H9 (cell line): ENCODE measurements at regions not wholly inside any gene's neighbourhood (a gene's known extent, or its start where the extent isn't known, plus 50 kb on each side); places are given as distances from the start of the nearest gene placed in this dataset.

Experiments used
- DNase-seq: peaks from one replicate; pipeline ENCODE4 v3.0.0-alpha.2; 2017
- H2AFZ ChIP-seq: one replicate; pipeline ENCODE4 v1.6.1; 2013; ENCODE audit warnings: mild to moderate bottlenecking, low read length, control low read depth, moderate library complexity
- H2AK5ac ChIP-seq: 2 replicates; pipeline ENCODE4 v1.6.1; 2013; ENCODE audit warnings: low read length, control low read depth, mixed read lengths; ENCODE audit not compliant: insufficient read length
- H2BK120ac ChIP-seq: one replicate; pipeline ENCODE4 v1.6.1; 2013; ENCODE audit warnings: low read depth, mild to moderate bottlenecking, low read length, control low read depth, inconsistent platforms; ENCODE audit not compliant: poor library complexity, severe bottlenecking
- H2BK12ac ChIP-seq: 2 replicates; pipeline ENCODE4 v1.6.1; 2013; ENCODE audit warnings: low read length, control low read depth, mixed read lengths, low read depth; ENCODE audit not compliant: insufficient read length
- H2BK15ac ChIP-seq: 2 replicates; pipeline ENCODE4 v1.6.1; 2013; ENCODE audit warnings: low read depth, low read length, control low read depth
- H2BK20ac ChIP-seq: one replicate; pipeline ENCODE4 v1.6.1; 2013; ENCODE audit warnings: low read depth, mild to moderate bottlenecking, low read length, control low read depth, inconsistent platforms; ENCODE audit not compliant: poor library complexity, severe bottlenecking
- H2BK5ac ChIP-seq: 2 replicates; pipeline ENCODE4 v1.6.1; 2013; ENCODE audit warnings: low read length, control low read depth, mixed read lengths; ENCODE audit not compliant: insufficient read length
- H3K14ac ChIP-seq: 2 replicates; pipeline ENCODE4 v1.6.1; 2013; ENCODE audit warnings: low read length, control low read depth; ENCODE audit not compliant: insufficient read depth
- H3K18ac ChIP-seq: 2 replicates; pipeline ENCODE4 v1.6.1; 2013; ENCODE audit warnings: low read depth, mild to moderate bottlenecking, mixed read lengths, low read length, control low read depth; ENCODE audit not compliant: insufficient read length
- H3K23ac ChIP-seq: 2 replicates; pipeline ENCODE4 v1.6.1; 2013; ENCODE audit warnings: low read length, control low read depth, mixed read lengths, low read depth; ENCODE audit not compliant: insufficient read length
- H3K23me2 ChIP-seq: 2 replicates; pipeline ENCODE4 v1.6.1; 2013; ENCODE audit warnings: low read depth, mild to moderate bottlenecking, mixed read lengths, low read length, control low read depth; ENCODE audit not compliant: insufficient read length, poor library complexity, severe bottlenecking
- H3K27ac ChIP-seq: 2 replicates; pipeline ENCODE4 v1.5.1; 2013; ENCODE audit warnings: low read length, control low read depth, mixed read lengths, low read depth; ENCODE audit not compliant: insufficient read length
- H3K27me3 ChIP-seq: 2 replicates; pipeline ENCODE4 v1.6.1; 2013; ENCODE audit warnings: low read length, control low read depth, inconsistent platforms; ENCODE audit not compliant: insufficient read depth
- H3K4ac ChIP-seq: 2 replicates; pipeline ENCODE4 v1.6.1; 2013; ENCODE audit warnings: low read depth, mild to moderate bottlenecking, control low read depth, inconsistent platforms, low read length, moderate library complexity
- H3K4me1 ChIP-seq: 2 replicates; pipeline ENCODE4 v1.6.1; 2013; ENCODE audit warnings: low read length, control low read depth, inconsistent platforms; ENCODE audit not compliant: insufficient read depth
- H3K4me2 ChIP-seq: 2 replicates; pipeline ENCODE4 v1.6.1; 2013; ENCODE audit warnings: low read length, control low read depth, mixed read lengths; ENCODE audit not compliant: insufficient read length, insufficient read depth
- H3K56ac ChIP-seq: 2 replicates; pipeline ENCODE4 v1.6.1; 2013; ENCODE audit warnings: low read depth, mild to moderate bottlenecking, mixed read lengths, low read length, control low read depth; ENCODE audit not compliant: insufficient read length
- H3K79me1 ChIP-seq: 2 replicates; pipeline ENCODE4 v1.6.1; 2013; ENCODE audit warnings: low read depth, mild to moderate bottlenecking, moderate library complexity, low read length, control low read depth, inconsistent platforms; ENCODE audit not compliant: insufficient read depth, poor library complexity, severe bottlenecking
- H3K79me2 ChIP-seq: 2 replicates; pipeline ENCODE4 v1.6.1; 2013; ENCODE audit warnings: low read length, control low read depth, inconsistent platforms; ENCODE audit not compliant: insufficient read depth
- H3K9ac ChIP-seq: 2 replicates; pipeline ENCODE4 v1.6.1; 2013; ENCODE audit warnings: low read length, control low read depth, mixed read lengths; ENCODE audit not compliant: insufficient read length; ENCODE audit errors: extremely low read depth
- H3K9me3 ChIP-seq: one replicate; pipeline ENCODE4 v1.6.1; 2013; ENCODE audit warnings: low read depth, low read length, inconsistent platforms; ENCODE audit not compliant: control insufficient read depth
- H3T11ph ChIP-seq: one replicate; pipeline ENCODE4 v1.6.1; 2013; ENCODE audit warnings: mild to moderate bottlenecking, low read length, control low read depth, inconsistent platforms
- H4K20me1 ChIP-seq: one replicate; pipeline ENCODE4 v1.6.1; 2013; ENCODE audit not compliant: control insufficient read depth, insufficient read length, insufficient read depth
- H4K5ac ChIP-seq: 2 replicates; pipeline ENCODE4 v1.6.1; 2013; ENCODE audit warnings: low read depth, mild to moderate bottlenecking, mixed read lengths, low read length, control low read depth; ENCODE audit not compliant: insufficient read length
- H4K8ac ChIP-seq: replicated peaks from 2 replicates; pipeline ENCODE4 v1.6.1; 2013; ENCODE audit warnings: low read length, control low read depth, mixed read lengths, low read depth; ENCODE audit not compliant: insufficient read length
- H4K91ac ChIP-seq: 2 replicates; pipeline ENCODE4 v1.6.1; 2013; ENCODE audit warnings: low read depth, mild to moderate bottlenecking, moderate library complexity, mixed read lengths, low read length, control low read depth; ENCODE audit not compliant: insufficient read length
- H3K27ac Mint-ChIP-seq, 3 experiments: 2 replicates in 2 of 3; 3 replicates in 1 of 3; pipeline ENCODE4 v1.8.0; 2020 to 2021; ENCODE audit warnings: mixed read lengths in 3 of 3, mild to moderate bottlenecking in 1 of 3, moderate library complexity in 1 of 3
- H3K27me3 Mint-ChIP-seq: 2 replicates; pipeline ENCODE4 v1.8.0; 2021; ENCODE audit warnings: low read depth, mild to moderate bottlenecking, moderate library complexity, mixed read lengths
- H3K36me3 Mint-ChIP-seq, 3 experiments: 2 replicates in 2 of 3; 3 replicates in 1 of 3; pipeline ENCODE4 v1.8.0; 2020 to 2021; ENCODE audit warnings: low read depth in 3 of 3, mixed read lengths in 3 of 3; ENCODE audit not compliant: insufficient read depth in 1 of 3
- H3K4me1 Mint-ChIP-seq, 2 experiments: 2 replicates each; pipeline ENCODE4 v1.8.0; 2020; ENCODE audit warnings: mixed read lengths in 2 of 2
- H3K4me3 Mint-ChIP-seq, 2 experiments: 2 replicates in 1 of 2; 3 replicates in 1 of 2; pipeline ENCODE4 v1.8.0; 2020 to 2021; ENCODE audit warnings: mild to moderate bottlenecking in 2 of 2, mixed read lengths in 2 of 2, moderate library complexity in 1 of 2
- H3K9me3 Mint-ChIP-seq, 2 experiments: 2 replicates in 1 of 2; 3 replicates in 1 of 2; pipeline ENCODE4 v1.8.0; 2020; ENCODE audit warnings: mild to moderate bottlenecking in 2 of 2, mixed read lengths in 2 of 2, moderate library complexity in 1 of 2
- WGBS: extraction: QIAGEN DNeasy Blood & Tissue Kit; methylation state at CpG from one replicate; pipeline ENCODE4 v1.1.7; 2013; ENCODE audit warnings: missing lambda C conversion rate, low lambda C conversion rate, mixed read lengths; ENCODE audit not compliant: insufficient read length; ENCODE audit errors: extremely low coverage; 5-methylcytosine and 5-hydroxymethylcytosine counted together
- TF ChIP-seq, protein P1 (sequence below): fragments of 200-600 bp; sonication (generic); conservative IDR thresholded peaks from 3 replicates; pipeline ENCODE4 v1.8.0; 2021; ENCODE audit warnings: antibody characterized with exemption, mild to moderate bottlenecking

DNA sequence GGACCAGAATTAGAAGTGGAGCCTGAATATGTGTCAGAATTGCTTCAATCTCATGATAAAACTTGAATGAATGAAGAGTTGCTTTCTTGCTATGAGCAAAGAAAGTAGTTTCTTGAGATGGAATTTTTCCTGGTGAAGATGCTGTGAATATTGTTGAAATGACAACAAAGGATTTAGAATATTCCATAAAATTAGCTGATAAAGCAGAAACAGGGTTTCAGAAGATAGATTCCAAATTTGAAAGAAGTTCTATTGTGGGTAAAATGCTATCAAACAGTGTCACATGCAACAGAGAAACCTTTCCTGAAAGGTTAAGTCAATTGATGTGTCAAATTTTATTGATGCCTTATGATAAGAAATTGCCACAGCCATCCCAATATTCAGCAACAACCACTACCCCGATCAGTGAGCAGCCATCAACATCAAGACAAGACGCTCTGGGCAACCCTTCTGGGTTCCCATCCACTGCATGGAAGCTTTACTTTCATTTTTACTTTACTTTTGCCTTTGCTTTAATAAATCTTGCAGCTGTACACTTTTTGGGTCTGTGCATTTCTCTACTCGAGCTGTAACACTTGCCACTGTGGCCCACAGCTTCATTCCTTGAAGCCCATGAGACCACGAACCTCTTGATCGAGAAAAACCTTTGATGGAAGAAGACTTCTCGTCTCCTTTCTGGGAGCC lies 104.0 kb upstream of the SSTR1 start:
- Mint-ChIP-seq H3K36me3 (peaks cover 3 to 21% (median 11%) of the 10 kb centered on the region in 3 experiments), H3K27ac (no peak overlapping the region), H3K27me3 (no peaks in the 10 kb centered on the region), H3K4me3 (no peak overlapping the region), H3K4me1 (no peaks in the 10 kb centered on the region), H3K9me3 (peaks cover 13 to 25% of the 10 kb centered on the region in 2 experiments)
- Histone ChIP-seq H2BK5ac (no peak overlapping the region), H2BK12ac (no peak overlapping the region), H3K56ac (no peak overlapping the region), H3K79me1 (no peaks in the 10 kb centered on the region), H4K20me1 (no peaks in the 10 kb centered on the region), H3K27ac (no peak overlapping the region), H2BK20ac (no peak overlapping the region), H3K27me3 (no peaks in the 10 kb centered on the region), H4K5ac (no peak overlapping the region), H4K8ac (no peak overlapping the region), H4K91ac (no peak overlapping the region), H3K14ac (no peak overlapping the region), H3K23me2 (no peaks in the 10 kb centered on the region), H2AK5ac (no peak overlapping the region), H3K23ac (no peak overlapping the region), H2AFZ (no peak overlapping the region), H3K4me1 (no peaks in the 10 kb centered on the region), H3K18ac (no peak overlapping the region), H3K9me3 (no peaks in the 10 kb centered on the region), H3K4me2 (no peak overlapping the region), H3K79me2 (no peaks in the 10 kb centered on the region), H2BK120ac (no peak overlapping the region), H2BK15ac (no peak overlapping the region), H3K4ac (no peak overlapping the region), H3K9ac (no peak overlapping the region), H3T11ph (no peak overlapping the region)
- no peak for DNase-seq
- no CpG with 5 or more reads among the region's 6 CpGs for WGBS
- TF ChIP-seq, protein P1, sequence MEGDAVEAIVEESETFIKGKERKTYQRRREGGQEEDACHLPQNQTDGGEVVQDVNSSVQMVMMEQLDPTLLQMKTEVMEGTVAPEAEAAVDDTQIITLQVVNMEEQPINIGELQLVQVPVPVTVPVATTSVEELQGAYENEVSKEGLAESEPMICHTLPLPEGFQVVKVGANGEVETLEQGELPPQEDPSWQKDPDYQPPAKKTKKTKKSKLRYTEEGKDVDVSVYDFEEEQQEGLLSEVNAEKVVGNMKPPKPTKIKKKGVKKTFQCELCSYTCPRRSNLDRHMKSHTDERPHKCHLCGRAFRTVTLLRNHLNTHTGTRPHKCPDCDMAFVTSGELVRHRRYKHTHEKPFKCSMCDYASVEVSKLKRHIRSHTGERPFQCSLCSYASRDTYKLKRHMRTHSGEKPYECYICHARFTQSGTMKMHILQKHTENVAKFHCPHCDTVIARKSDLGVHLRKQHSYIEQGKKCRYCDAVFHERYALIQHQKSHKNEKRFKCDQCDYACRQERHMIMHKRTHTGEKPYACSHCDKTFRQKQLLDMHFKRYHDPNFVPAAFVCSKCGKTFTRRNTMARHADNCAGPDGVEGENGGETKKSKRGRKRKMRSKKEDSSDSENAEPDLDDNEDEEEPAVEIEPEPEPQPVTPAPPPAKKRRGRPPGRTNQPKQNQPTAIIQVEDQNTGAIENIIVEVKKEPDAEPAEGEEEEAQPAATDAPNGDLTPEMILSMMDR: no peak
